Kidney (tissue), 13 donors: ENCODE measurements at regions not wholly inside any gene's neighbourhood (a gene's known extent, or its start where the extent isn't known, plus 50 kb on each side); places are given as distances from the start of the nearest gene placed in this dataset.

Source experiments
- DNase-seq, 5 donors: peaks; one replicate each; pipeline ENCODE4 v3.0.0-alpha.2; 2013 to 2020
- FAIRE-seq: peaks from 2 replicates; lab custom pipeline; 2012; peaks lifted over from hg19 to GRCh38; lab: Jason Lieb, UNC
- H3K27ac ChIP-seq, 2 donors: one replicate each; pipeline ENCODE4 v1.7.0; 2013; ENCODE audit warnings: low read depth in 2 of 2, low read length in 2 of 2, inconsistent platforms in 1 of 2
- H3K27me3 ChIP-seq: one replicate; pipeline ENCODE4 v1.7.1; 2013; ENCODE audit warnings: low read length, inconsistent platforms; ENCODE audit not compliant: control insufficient read depth, insufficient read depth
- H3K36me3 ChIP-seq, 3 donors: one replicate each; pipeline versions ENCODE4 v1.7.0 to v1.7.1; 2013; ENCODE audit warnings: low read length in 3 of 3, control low read depth in 1 of 3, inconsistent platforms in 1 of 3; ENCODE audit not compliant: insufficient read depth in 3 of 3, control insufficient read depth in 2 of 3
- H3K4me1 ChIP-seq, 3 donors: one replicate each; pipeline versions ENCODE4 v1.7.0 to v1.7.1; 2013; ENCODE audit warnings: low read length in 3 of 3, inconsistent platforms in 1 of 3, low read depth in 1 of 3; ENCODE audit not compliant: control insufficient read depth in 2 of 3, insufficient read depth in 2 of 3
- H3K4me3 ChIP-seq, 3 donors: one replicate each; pipeline versions ENCODE4 v1.7.0 to v1.8.1; 2013; ENCODE audit warnings: low read length in 3 of 3, control low read depth in 1 of 3, inconsistent platforms in 1 of 3
- H3K9ac ChIP-seq, 3 donors: one replicate each; pipeline versions ENCODE4 v1.7.0 to v1.7.1; 2013; ENCODE audit warnings: low read length in 3 of 3, control low read depth in 1 of 3, inconsistent platforms in 1 of 3
- H3K9me3 ChIP-seq, 3 donors: one replicate each; pipeline versions ENCODE4 v1.7.0 to v1.7.1; 2013; ENCODE audit warnings: low read length in 3 of 3, control low read depth in 1 of 3, inconsistent platforms in 1 of 3; ENCODE audit not compliant: control insufficient read depth in 2 of 3, insufficient read depth in 1 of 3
- intact Hi-C: fragments of 100-400 bp; cut with DNase I; formaldehyde crosslinking; loops from one replicate; pipeline ENCODE4 v1.11.1; 2022
- TF ChIP-seq, protein P1 (sequence below): IDR thresholded peaks from 3 replicates; pipeline ENCODE4 v1.5.1; 2012; ENCODE audit warnings: mild to moderate bottlenecking, moderate library complexity, borderline replicate concordance; ENCODE audit not compliant: insufficient read depth; ENCODE audit errors: extremely low read depth
- donor health status: control.
- donor health status: control.
- donor health status: control.
- donor health status: control.
- donor health status: control.
- donor health status: DM: yes; HTN: yes; CAD: no.
- donor health status: Normal renal cell carcinoma (clear cell type).

DNA sequence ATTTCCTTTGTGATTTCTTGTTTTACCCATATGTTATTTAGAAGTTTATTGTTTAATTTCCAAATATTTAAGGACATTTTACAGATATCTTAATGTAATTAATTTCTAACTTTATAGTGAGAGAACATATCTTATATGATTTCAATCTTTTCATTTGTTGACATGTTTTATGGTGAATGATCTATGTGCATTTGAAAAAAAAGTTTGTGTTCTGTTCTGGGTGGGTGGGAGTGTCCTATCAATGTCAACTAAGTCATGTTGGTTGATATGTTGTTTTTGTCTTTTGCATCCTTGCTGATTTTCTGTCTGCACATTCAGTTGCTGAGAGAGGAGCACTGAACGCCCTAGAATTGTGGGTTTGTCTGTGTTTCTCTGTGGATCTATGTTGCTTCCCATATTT, 50.3 kb upstream of the CBFA2T3 start:
- Histone ChIP-seq H3K36me3 (no peaks in the 10 kb centered on the region), H3K27ac (no peak overlapping the region), H3K27me3 (no peaks in the 10 kb centered on the region), H3K9ac (no peak overlapping the region), H3K4me3 (no peak overlapping the region), H3K4me1 (no peaks in the 10 kb centered on the region), H3K9me3 (peaks cover 0 to 11% (median 2%) of the 10 kb centered on the region in 3 donors)
- DNase-seq: no peak
- TF ChIP-seq, protein P1, sequence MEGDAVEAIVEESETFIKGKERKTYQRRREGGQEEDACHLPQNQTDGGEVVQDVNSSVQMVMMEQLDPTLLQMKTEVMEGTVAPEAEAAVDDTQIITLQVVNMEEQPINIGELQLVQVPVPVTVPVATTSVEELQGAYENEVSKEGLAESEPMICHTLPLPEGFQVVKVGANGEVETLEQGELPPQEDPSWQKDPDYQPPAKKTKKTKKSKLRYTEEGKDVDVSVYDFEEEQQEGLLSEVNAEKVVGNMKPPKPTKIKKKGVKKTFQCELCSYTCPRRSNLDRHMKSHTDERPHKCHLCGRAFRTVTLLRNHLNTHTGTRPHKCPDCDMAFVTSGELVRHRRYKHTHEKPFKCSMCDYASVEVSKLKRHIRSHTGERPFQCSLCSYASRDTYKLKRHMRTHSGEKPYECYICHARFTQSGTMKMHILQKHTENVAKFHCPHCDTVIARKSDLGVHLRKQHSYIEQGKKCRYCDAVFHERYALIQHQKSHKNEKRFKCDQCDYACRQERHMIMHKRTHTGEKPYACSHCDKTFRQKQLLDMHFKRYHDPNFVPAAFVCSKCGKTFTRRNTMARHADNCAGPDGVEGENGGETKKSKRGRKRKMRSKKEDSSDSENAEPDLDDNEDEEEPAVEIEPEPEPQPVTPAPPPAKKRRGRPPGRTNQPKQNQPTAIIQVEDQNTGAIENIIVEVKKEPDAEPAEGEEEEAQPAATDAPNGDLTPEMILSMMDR: no peak
- intact Hi-C loops: no loop called here
- no peak for FAIRE-seq

DNA sequence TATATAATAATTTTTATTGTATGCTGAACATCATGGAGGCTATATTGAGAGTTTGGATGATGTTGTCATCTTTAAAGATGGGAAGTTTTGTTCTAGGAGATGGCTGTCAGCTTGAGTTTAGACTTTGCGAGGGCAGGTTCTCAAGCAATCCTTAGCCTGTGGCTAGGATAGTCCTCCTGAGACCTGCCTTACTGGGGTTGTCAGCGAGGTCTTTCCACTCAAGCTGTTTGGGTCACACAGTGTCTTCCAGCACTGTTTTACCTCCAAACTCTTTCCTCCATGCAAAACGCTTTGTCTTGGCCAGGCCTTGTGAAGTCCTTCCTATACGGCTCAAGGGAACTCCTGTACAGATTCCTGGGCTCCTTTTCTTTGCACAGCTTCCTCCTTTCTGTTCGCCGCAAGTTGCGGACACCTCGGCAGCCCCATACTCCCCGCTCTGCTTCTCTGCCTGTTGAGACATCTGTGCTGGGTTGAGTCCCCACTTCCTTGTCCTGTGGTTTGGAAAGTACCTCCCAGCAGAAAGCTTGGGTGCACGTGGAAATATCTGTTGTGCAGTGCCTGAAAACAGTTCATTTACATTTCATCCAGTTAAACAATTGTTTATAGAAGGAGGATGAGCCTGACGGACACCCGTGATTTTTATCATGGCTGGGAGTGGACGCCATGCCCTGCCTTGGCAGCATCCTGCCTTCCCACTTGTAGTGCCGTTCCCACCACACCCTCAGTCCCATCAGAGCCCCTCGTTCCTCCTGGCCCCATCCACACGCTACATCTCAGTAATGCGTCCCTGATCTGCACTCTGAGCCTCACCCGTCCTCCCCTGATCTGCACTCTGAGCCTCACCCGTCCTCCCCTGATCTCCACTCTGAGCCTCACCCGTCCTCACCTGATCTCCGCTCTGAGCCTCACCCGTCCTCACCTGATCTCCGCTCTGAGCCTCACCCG, 55.0 kb upstream of the CBFA2T3 start:
- intact Hi-C loops: no loop called here
- DNase-seq (peak in 1 of 5 donors; percentile 64), FAIRE-seq (no peak)
- H3K27ac ChIP-seq: no peak overlapping the region
- no peak overlapping the region for H3K4me3 ChIP-seq
- no peaks in the 10 kb centered on the region for H3K27me3 ChIP-seq
- H3K9me3 ChIP-seq: no peaks in the 10 kb centered on the region
- TF ChIP-seq, protein P1: no peak
- H3K36me3 ChIP-seq: no peaks in the 10 kb centered on the region
- no peak overlapping the region for H3K9ac ChIP-seq
- no peaks in the 10 kb centered on the region for H3K4me1 ChIP-seq

DNA sequence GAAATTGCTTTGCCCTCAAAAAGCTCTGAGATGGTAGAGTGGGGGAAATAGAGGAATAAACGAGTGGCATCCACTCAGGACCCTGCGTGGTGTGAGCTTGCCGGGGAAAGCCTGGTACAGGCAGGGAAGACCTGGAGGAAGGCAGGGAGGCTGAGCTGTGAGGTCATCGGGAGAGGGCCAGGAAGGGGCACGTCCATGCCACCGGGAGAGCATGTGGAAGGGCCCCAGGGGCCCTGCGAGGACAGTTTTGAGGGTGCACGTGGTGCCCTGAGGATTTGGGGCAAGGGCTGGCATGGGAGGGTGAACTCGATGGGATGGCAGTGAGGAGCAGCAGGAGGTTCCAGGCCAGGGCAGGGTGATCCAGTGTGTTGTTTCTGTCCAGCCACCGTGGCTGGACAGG, 56.3 kb upstream of the CBFA2T3 start:
- no peak for FAIRE-seq
- Histone ChIP-seq H3K4me3 (no peak overlapping the region), H3K27ac (no peak overlapping the region), H3K27me3 (no peaks in the 10 kb centered on the region), H3K4me1 (no peaks in the 10 kb centered on the region), H3K9ac (no peak overlapping the region), H3K36me3 (no peaks in the 10 kb centered on the region), H3K9me3 (no peaks in the 10 kb centered on the region)
- TF ChIP-seq, protein P1: no peak
- intact Hi-C loops: no loop called here
- peak in 1 of 5 donors; percentile 23 for DNase-seq
